Dermis microvascular lymphatic vessel endothelial cell (primary cell): ENCODE measurements at regions not wholly inside any gene's neighbourhood (a gene's known extent, or its start where the extent isn't known, plus 50 kb on each side); places are given as distances from the start of the nearest gene placed in this dataset.

Source experiments
- DNase-seq, 2 donors: peaks; one replicate each; pipeline versions ENCODE4 v3.0.0 to v3.0.0-alpha.2; 2010; ENCODE audit warnings: low read depth in 2 of 2

DNA sequence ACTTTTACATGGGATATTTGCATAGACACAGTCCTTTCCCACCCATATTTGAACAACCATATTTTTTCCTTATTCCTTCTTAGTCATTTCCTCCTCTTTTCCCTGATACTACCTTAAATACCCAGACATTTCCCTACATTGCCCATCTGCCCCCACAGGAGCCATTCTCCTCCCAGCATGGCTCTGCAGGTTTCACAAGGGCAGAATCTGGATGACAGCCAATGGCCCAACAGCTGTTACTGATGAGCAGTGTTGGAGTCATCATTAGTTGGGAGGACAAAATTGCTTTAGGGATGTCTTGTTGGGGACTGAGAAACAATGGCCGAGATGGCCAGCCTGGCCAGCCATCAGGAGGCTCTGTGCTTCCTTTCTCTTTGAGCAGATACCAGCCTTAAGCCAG lies 209.5 kb downstream of the KLF5 start:
- no peak for DNase-seq

DNA sequence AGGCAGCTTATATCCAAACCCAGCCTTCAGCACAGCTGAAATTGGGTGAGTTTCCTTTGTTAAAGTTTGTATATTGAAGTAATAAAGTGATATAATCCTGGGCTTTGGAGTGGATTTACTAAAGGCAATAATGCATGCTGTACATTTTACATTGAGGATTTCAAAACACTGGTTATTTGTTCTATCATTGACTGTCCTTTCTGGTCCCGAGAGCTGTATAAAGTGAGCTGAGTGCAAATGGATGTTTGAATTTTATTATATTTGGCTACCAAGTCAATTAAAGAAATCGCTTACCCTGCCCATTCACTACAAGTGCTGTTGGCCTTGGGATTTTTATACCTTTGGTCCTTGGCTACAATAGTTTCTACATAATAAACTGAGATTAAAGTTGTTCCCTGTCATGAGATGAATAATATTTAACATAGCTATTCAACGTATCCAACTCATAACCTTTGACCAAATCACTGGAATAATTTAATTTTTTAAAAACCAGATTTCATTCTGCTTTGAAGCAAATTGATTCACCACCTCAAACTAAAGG lies 207.9 kb downstream of the KLF5 start:
- no peak for DNase-seq

DNA sequence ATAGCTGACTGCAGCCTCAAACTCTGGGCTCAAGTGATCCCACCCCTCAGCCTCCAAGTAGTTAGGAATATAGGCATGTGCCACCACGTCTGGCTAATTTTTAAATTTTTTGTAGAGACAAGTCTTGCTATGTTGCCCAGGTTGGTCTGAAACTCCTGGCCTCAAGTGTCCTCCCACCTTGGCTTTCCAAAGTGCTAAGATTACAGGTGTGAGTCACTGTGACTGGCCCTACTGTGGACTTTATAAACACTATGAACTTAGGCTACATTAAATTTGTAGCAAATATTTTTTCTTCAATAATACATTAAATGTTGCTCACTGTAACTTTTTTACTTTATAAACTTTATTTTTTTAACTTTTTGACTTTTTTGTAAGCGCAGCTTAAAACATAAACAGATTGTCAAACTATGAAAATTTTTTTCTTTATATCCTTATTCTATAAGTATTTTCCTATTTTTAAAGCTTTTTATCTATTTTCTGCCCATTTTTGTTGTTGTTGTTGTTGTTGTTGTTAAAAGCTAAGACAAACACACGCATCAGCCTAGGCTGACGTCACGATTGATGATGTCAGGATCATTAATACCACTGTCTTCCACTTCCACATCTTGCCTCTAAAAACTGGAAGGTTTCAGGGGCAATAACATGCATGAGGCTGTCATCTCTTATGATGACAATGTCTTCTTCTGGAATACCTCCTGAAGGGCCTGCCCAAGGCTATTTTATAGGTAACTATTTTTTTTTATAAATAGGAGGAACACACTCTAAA lies 204.2 kb downstream of the KLF5 start:
- DNase-seq, result no peak

DNA sequence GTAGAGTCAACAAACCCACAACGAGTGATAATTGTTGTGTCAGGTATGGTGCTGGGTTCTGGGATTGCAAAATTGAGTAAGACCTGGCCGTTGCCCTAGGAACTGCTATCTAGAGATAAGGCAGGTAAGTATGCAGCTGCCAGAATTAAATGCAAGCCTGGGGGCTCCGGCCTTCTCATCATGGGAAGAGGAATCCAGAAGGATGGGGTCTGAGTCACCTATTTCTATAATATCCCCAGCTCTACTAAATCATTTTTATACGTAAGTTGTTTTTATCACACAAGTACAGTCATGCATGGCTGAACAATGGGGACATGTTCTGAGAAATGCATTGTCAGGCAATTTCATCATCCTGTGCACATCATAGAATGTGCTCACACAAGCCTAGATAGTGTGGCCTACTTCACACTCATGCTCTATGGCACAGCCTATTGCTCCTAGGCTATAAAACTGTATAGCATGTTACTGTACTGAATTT lies 203.0 kb downstream of the KLF5 start:
- no peak for DNase-seq

DNA sequence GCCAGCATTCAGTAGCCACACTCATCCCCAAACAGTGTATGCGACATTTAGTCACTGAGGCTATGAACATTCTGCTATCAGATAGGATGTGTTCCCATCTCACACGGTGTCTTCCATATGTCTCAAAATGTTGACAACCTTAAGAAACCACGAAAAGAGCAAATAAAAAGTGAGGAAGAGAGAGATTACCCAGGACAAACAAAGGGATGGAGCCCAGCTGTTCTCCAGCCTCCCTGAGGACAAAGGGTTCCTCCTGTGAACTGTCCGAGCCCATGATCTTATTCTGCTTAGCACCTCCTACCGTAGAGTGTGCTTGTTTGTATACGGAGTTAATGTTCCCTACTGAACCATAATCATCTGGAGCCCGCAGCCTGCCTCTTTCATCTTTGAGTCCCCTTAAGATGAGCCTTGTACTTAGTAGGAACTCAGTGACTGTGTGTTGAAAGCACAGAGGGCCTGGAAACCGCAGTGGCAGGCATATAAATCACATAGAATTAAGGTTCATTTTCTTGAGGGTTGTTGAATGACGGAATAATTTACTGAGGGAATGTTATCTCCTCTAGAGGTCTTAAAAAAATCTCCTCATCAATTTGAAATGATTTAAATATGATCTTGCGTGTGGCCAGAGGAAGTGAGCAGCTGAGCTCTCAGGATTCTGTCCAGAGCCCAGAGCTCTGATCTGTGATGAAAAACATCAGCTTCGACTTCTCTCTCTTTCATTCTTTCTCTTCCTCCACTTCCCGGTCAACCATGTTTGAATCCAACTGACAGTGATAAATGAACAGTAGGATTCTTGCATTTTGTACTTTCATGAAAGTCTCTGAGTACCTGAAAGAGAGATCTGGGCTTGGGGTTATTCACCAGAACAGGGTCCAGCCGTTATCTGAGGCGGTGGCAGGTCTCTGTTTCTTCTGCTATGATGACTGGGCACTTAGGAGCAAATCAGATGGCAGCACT lies 200.5 kb downstream of the KLF5 start:
- DNase-seq, result no peak

GRCh38 chr13:73258406-73258805 lies 199.6 kb downstream of the KLF5 start:
- DNase-seq, result no peak

DNA sequence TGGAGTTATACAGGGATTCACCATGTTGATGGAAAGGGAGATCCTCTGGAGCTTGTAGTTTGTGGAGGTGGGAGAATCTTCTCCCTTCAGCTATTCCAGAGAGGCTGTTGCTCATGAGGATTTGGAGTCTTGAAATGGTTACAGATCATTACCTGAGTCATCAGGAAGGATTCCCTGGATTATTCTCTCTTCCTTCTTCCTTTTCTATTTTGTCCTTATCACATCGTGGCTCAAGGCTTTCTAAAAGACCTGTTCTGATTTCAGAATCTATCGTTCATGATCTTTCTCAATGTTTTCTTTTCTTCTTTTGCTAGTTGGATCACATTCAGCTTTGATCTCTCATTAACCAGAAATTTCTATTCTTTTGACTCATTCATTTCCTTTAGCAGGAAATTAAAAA lies 196.0 kb downstream of the KLF5 start:
- DNase-seq, result no peak

- no peak for DNase-seq
Measured at GRCh38 chr13:73251626-73252265, 192.9 kb downstream of the KLF5 start.

DNA sequence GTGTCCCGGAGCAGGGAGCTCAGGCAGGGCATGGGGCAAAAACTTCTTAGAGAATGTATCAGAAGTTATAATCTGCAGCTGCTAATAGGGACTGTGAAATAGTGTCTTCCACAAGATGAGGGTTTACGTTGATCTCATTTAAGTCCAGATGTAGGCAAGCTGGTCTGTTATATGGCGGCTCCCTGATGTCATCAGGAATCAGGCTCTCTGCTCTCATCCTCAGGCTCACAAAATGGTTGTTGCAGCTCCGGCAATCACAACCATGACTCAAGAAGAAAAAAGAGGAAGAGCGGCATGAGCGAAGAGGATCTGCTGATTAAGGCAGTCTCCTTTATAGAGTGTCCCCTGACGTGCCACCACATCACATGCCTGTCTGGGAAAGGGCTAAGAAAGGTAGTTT lies 191.3 kb downstream of the KLF5 start:
- DNase-seq, result no peak

- DNase-seq, result no peak
Measured at GRCh38 chr13:73248711-73249580, 190.1 kb downstream of the KLF5 start.

DNA sequence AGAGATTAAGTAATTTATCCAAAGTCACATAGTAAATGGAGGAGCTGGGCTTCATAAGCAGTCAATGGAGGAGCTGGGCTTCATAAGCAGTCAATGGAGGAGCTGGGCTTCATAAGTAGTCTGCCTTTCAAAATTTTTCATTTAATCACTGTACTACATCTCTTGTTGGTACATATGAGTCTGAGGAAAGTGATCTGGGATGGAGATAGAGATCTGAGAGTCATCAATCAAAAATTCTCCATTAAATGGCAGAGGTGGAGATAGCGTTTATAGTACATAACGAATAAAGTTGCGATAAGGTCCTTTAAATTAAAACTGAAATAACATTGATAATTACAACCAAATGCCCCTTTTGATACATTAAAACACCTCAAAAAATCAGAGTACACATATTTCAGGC lies 189.3 kb downstream of the KLF5 start:
- DNase-seq, result no peak

GRCh38 chr13:73245246-73245645 lies 186.4 kb downstream of the KLF5 start:
- DNase-seq, result no peak

DNA sequence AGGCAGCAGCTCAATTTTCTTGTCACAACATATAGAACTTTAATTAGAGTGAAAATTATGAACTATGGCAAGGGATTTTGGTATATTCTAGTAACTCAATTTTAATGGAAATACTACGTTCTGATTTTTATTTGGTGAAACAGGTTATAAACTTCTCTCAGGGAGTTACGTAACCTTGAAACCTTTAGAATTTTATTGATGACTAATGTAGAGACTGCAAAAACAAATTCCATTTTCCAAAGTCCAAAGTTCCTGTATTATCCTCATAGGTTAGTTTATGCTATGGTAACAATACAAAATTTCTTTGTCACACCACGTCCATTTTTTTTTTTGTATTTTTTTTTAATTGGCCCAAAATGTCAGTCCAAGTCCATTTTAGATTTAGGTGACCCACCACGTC lies 185.7 kb downstream of the KLF5 start:
- no peak for DNase-seq

DNA sequence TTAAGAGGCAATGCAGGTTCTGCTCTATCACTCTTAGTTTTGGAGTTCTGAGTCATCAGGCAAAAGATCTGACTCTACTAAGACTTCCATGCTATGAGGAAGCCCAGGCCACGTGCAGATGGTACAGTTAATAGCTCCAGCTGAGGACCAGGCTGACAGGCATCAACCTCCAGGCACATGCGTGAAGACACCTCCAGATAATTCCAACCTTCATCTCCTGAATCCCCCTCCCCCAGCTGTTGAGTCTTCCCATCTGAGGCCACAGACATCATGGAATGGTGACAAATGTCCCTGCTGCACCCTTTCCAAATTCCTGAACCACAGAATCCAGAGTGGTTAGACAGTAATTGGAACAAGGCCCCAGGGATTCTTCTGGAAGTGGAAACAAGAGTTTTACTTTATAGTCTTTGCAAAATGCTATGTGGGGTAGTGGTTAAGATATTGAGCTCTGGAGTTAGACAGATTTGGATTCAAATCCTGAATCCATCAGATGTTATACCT lies 183.8 kb downstream of the KLF5 start:
- no peak for DNase-seq

- no peak for DNase-seq
Measured at GRCh38 chr13:73240193-73240592, 181.4 kb downstream of the KLF5 start.

- DNase-seq, result no peak
Measured at GRCh38 chr13:73235385-73235784, 176.6 kb downstream of the KLF5 start.

GRCh38 chr13:73231471-73231870 lies 172.7 kb downstream of the KLF5 start:
- no peak for DNase-seq

DNA sequence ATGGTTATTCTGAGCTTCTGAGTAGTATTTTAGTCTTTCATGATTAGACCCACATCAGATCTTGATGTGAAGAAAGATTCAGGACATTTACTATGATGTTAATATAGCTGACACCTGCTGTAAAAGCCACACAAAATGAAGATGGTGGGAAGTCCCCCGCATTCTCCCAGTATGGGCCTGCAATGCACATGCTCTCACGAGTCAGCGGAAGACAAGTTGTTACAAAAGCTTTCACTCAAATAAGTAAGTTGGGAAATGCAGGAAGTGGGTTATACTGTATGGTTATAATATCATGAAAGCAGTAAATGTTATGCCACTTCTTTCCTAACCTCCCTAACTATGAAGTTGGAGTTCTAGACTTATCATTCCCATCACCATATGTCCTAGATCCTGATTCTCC lies 171.9 kb downstream of the KLF5 start:
- no peak for DNase-seq

DNA sequence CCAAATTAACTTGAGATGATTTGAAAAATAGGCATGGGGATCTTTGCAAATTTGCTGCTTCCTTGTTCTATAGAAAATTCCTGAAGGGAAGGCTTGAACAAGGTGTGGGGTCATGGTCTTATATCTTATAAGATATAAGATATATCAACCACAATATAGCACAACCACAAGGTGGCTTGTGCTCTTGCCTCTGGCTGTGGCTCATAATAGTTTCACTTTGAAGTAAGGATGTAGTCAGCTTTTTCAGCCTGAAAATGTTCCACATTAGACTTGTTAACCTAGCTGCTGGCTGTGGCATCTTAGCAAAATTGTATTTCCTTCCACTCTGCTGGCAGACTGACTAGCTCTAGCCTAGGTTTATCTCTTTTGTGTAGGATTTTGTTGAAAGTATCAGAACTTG lies 169.7 kb downstream of the KLF5 start:
- peak in 1 of 2 donors; percentile 1 for DNase-seq

GRCh38 chr13:73225990-73226389 lies 167.2 kb downstream of the KLF5 start:
- DNase-seq, result no peak

DNA sequence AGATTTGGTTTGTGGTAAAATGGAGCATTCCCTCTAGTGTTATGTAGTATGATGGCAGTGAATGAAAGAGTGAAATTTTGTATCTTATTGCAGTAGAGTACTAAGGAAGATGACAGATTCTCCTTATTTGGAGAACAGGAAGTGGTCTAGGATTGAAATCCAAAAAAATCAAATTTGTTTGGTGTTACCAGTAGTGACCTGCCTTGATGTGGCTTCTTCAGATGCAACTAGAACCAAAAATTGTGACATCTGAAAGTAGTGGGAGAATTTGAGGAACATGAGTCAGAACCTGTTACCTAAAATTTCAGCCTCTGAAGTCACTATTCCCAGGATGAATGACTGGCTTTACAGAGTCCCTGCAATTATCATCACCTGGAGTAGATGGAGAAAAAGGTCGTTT lies 165.9 kb downstream of the KLF5 start:
- no peak for DNase-seq
